ENCODE measurements at regions not wholly inside any gene's neighbourhood (a gene's known extent, or its start where the extent isn't known, plus 50 kb on each side); places are given as distances from the start of the nearest gene placed in this dataset.

DNA sequence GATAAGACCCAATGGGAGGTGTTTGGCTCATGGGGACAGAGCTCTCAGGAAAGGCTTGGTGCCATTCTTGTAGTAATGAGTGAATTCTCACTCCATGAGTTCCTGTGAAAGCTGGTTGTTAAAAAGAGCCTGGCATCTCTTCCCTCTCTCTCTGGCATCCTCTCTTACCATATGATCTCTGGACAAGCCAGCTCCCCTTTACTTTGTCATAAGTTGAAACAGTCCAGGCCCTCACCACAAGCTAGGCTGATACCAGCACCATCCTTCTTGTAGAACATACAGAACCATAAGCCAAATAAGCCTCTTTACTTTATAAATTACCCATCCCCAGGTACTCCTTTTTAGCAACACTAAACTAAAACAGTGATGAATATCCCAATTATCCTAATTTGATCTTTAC, 166.9 kb upstream of the TMC3 start:
- no peak for TF ChIP-seq POLR2A (IDR thresholded peaks at IDR 0.05)
- TF ChIP-seq, protein P1, sequence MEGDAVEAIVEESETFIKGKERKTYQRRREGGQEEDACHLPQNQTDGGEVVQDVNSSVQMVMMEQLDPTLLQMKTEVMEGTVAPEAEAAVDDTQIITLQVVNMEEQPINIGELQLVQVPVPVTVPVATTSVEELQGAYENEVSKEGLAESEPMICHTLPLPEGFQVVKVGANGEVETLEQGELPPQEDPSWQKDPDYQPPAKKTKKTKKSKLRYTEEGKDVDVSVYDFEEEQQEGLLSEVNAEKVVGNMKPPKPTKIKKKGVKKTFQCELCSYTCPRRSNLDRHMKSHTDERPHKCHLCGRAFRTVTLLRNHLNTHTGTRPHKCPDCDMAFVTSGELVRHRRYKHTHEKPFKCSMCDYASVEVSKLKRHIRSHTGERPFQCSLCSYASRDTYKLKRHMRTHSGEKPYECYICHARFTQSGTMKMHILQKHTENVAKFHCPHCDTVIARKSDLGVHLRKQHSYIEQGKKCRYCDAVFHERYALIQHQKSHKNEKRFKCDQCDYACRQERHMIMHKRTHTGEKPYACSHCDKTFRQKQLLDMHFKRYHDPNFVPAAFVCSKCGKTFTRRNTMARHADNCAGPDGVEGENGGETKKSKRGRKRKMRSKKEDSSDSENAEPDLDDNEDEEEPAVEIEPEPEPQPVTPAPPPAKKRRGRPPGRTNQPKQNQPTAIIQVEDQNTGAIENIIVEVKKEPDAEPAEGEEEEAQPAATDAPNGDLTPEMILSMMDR (IDR thresholded peaks at IDR 0.05): no peak
